HG03135 (cell line): ENCODE measurements at regions not wholly inside any gene's neighbourhood (a gene's known extent, or its start where the extent isn't known, plus 50 kb on each side); places are given as distances from the start of the nearest gene placed in this dataset.
"Not testable (repeated sequence)": the region's sequence is repeated elsewhere in the genome, so short reads cannot be mapped to it uniquely, and the experiment has no call there.

Experiments used
- ATAC-seq: cut with Tn5 transposase; IDR thresholded peaks from one replicate; pipeline ENCODE4 v1.9.1; 2021; ENCODE audit warnings: mild to moderate bottlenecking, moderate library complexity; ENCODE audit not compliant: unreplicated experiment

- no peak for ATAC-seq
These were observed 228.4 kb upstream of the RSPO3 start for GRCh38 chr6:126890055-126890454.

- no peak for ATAC-seq
These were observed 227.3 kb upstream of the RSPO3 start for GRCh38 chr6:126891158-126891557.

DNA sequence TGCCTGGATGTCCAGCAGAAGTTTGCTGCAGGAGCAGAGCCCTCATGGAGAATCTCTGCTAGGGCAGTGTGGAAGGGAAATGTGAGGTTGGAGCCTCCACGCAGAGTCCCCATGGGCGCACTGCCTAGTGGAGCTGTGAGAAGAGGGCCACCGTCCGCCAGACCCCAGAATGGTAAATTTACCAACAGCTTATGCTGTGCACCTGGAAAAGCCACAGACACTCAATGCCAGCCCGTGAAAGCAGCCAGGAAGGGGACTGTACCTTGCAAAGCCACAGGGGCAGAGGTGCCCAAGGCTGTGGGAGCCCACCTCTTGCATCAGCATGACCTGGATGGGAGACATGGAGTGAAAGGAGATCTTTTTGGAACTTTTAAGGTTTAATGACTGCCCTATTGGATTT is 225.6 kb upstream of the RSPO3 start:
- not testable (repeated sequence) for ATAC-seq

GRCh38 chr6:126897758-126898157 is 220.7 kb upstream of the RSPO3 start:
- no peak for ATAC-seq

GRCh38 chr6:126904176-126904575 is 214.3 kb upstream of the RSPO3 start:
- no peak for ATAC-seq

- no peak for ATAC-seq
These were observed 212.6 kb upstream of the RSPO3 start for GRCh38 chr6:126905917-126906316.

GRCh38 chr6:126907312-126907711 is 211.2 kb upstream of the RSPO3 start:
- ATAC-seq: no peak

- ATAC-seq: no peak
These were observed 210.5 kb upstream of the RSPO3 start for GRCh38 chr6:126907996-126908395.

DNA sequence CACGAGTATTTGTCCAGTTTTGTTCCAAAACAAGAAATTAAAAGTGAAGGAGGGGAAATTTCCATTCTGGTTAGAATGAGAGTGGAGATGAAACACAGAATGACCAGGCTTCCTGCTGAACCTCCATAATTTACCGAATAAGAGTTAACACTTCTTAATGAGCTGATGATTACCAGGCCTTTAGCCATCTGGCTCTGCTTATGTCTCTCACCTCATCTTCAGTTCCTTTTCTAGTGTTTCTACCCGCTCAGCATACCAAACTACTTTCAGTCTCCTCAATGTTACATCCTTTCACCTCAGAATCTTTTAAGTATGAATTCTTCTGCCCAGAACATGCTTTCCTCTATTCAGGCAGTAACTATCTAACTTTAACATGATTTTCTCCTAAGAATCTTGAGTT is 209.0 kb upstream of the RSPO3 start:
- no peak for ATAC-seq

DNA sequence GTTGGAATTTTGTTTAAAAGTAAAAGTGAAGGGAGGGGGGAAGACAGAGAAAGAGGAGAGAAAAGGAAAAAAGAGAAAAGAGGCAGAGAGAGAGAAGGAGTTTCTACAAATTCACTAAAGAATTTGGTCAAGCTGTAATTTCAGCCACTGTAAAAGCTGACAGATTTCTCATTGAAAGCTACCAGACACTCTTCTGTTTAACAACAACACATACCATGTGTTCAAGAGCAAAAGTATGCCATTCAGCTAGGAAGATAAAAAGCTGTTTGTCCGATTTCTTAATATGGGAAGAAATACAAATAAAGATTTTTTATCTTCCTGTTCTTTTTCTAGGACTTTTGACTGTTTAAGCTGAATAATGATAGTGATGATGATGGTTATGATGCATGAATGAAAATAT is 204.8 kb upstream of the RSPO3 start:
- no peak for ATAC-seq

DNA sequence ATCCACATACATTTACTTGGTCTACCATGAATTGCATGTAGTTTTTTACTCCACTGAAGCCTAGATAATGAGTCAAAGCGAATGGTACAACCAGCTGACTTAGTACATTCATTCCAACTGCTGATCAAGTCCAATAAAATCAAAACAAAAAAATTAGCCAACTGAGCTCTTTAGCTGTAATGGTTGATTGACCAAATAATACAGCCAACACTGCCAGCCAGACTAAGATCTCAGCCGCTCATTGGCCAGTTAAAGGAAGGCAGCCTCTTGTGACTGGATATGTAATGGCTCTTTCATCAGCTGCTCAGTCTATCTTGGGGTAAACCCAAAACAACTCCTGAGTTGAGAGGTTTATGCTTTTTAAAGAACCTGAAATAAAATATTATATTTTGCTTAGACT is 204.3 kb upstream of the RSPO3 start:
- no peak for ATAC-seq

DNA sequence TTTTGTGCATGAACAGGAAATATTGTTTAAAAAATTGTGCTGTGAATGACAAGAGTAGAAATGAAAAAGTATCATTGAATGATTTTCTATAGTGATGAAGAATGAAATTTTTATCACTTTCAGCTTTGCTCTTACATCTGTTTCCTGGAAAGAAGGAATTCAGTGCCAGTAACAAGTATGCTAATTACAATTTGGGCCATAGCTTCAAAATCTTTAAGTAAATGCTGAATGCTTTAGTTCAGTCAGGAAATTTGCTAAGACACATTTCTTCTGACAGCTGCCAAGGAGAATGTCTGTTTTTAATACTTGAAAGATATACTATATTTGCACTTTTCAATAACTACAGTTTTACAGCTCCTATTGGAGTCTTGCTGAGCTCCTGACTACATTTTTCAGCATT is 203.7 kb upstream of the RSPO3 start:
- ATAC-seq: no peak

DNA sequence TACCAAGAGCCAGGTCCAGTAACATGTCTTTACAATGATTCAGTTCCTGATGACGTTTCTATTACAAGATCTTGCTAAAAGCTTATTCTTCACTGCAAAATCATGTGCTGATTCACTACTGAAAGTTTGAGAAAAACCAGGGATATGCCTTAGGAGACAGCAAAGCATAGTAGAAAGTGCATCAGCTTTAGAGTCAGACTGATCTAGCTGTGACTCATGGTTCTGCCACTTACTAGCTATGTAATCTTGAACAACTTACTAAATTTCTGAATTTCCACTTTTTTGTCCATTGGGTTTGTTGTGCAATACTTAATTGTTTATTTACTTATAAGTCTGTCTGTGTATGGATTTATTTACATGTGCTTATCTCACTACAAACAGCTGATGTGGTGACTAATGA is 198.5 kb upstream of the RSPO3 start:
- no peak for ATAC-seq

DNA sequence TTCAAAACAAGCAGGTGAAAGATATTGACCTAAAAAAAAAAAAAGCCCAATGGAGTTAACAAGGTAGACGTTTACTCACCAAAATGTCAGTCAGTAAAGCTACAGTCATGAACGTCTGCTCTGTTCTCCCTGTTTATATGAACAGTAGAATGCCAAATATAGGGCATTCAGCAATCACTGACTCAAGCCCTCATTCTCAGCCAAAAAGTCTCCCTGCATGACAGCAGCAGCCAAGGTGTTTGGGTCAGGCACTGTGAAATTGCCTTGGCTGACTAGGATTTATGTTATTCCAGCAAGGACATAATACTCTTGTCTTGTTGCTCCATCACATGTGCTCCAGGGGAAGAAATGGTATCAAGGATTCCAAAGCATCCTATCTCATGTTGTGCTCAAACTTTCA is 194.7 kb upstream of the RSPO3 start:
- no peak for ATAC-seq

- no peak for ATAC-seq
These were observed 191.5 kb upstream of the RSPO3 start for GRCh38 chr6:126926926-126927325.

DNA sequence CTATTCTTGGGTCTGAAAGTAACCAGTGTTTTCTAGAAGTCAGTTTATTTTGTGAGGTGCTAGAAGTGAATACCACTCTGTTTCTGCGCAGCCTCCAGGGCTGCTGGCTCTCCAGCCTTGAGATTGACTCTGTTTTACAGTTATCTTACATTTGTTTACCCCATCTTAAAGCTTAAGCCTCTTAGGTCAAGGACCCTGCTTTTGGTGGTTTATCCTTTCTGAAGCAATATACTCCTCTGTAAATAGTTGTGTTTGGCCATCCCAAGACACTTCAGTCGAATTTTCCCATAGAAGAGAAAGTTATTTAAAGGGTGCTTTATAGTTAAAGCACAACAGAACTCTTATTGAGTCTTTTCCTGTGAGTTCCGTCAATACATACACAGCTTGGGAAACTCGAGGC is 190.6 kb upstream of the RSPO3 start:
- ATAC-seq: no peak

- no peak for ATAC-seq
These were observed 181.0 kb upstream of the RSPO3 start for GRCh38 chr6:126937426-126937825.

DNA sequence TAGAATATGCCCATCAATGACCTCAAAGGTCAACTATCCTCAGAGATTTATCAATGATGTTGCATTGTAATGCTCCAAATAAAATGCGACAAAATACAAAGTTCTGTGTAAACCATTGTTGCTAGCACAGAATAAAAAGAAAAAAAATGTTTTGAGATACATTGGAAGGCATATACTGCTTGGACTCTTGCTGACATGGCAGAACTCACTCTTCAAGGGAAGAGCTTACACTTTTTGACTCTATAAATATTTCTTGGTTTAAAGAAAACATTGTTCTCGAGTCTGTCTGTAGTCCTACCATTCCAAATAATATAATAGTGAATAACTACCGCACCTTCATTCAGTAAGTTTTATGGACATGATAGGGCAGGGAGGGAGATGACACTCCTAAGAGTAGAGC is 178.7 kb upstream of the RSPO3 start:
- no peak for ATAC-seq

GRCh38 chr6:126941751-126942150 is 176.7 kb upstream of the RSPO3 start:
- ATAC-seq: no peak

GRCh38 chr6:126944512-126944911 is 174.0 kb upstream of the RSPO3 start:
- no peak for ATAC-seq

GRCh38 chr6:126945150-126945685 is 173.3 kb upstream of the RSPO3 start:
- no peak for ATAC-seq

DNA sequence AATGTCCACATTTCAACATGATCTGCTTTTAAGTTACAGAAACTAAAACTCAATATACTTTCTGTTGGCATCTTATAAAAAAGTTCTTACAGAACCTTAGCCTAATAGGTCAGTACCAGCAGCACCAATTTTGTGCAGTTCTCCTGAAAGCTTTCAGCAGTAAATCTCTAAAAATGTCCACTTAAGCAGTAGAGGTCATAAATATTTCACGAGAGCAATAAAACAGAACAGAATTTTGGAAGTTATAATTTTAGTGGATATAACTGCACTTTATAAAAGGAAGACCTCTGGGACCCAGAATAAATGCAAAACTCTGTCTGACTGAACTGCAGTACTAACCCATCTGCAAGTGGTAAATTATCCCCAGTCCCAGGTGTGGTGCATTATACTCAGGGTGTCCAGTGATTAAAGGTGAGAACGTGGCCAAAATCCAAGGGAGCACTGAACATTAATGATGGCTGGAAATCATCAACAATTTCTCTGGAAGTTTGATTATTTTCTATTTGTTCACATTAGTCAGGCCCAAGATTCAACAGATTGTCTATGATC is 172.6 kb upstream of the RSPO3 start:
- no peak for ATAC-seq

GRCh38 chr6:126947070-126947469 is 171.4 kb upstream of the RSPO3 start:
- ATAC-seq: no peak
